H1 (cell line): ENCODE measurements at regions not wholly inside any gene's neighbourhood (a gene's known extent, or its start where the extent isn't known, plus 50 kb on each side); places are given as distances from the start of the nearest gene placed in this dataset.

Experiments used
- EP300 ChIP-seq, 2 experiments: IDR thresholded peaks; 1 replicate in 1 of 2; 2 replicates in 1 of 2; pipeline ENCODE4 v1.6.1; 2011 to 2012; ENCODE audit warnings: low read depth in 2 of 2, low read length in 2 of 2, mild to moderate bottlenecking in 2 of 2, borderline replicate concordance in 1 of 2, inconsistent platforms in 1 of 2, moderate library complexity in 1 of 2
- GABPA ChIP-seq: IDR thresholded peaks from 2 replicates; pipeline ENCODE4 v1.6.1; 2011; ENCODE audit warnings: mild to moderate bottlenecking, low read length, moderate library complexity, borderline replicate concordance; ENCODE audit not compliant: insufficient read depth
- JUN ChIP-seq: IDR thresholded peaks from 2 replicates; pipeline ENCODE4 v1.6.1; 2011; ENCODE audit warnings: low read depth, mild to moderate bottlenecking, improper control_type of control experiment, low read length
- NRF1 ChIP-seq: IDR thresholded peaks from 2 replicates; pipeline ENCODE4 v1.6.1; 2011; ENCODE audit warnings: mild to moderate bottlenecking, low read depth, low read length, improper control_type of control experiment
- RNF2 ChIP-seq: fragments of 200-900, 300-1000 bp; sonication (generic); IDR thresholded peaks from 2 replicates; pipeline ENCODE4 v1.7.1; 2016; ENCODE audit warnings: borderline replicate concordance, low read depth, mild to moderate bottlenecking, antibody characterized with exemption, low read length; ENCODE audit not compliant: poor library complexity, severe bottlenecking; ENCODE audit errors: missing control alignments
- SP1 ChIP-seq: IDR thresholded peaks from 2 replicates; pipeline ENCODE4 v1.6.1; 2011; ENCODE audit warnings: low read depth, low read length
- YY1 ChIP-seq: IDR thresholded peaks from 2 replicates; pipeline ENCODE4 v1.6.1; 2011; ENCODE audit warnings: low read depth, mild to moderate bottlenecking, low read length
- TF ChIP-seq, protein P1 (sequence below), 3 experiments: IDR thresholded peaks; 1 replicate in 2 of 3; 2 replicates in 1 of 3; pipeline versions ENCODE4 v1.5.1 to v1.6.1; 2011; ENCODE audit warnings: low read length in 3 of 3, mild to moderate bottlenecking in 3 of 3, inconsistent platforms in 2 of 3, low read depth in 1 of 3, moderate library complexity in 1 of 3; ENCODE audit not compliant: insufficient read depth in 1 of 3; ENCODE audit errors: control extremely low read depth in 1 of 3
- TF ChIP-seq, protein P2 (sequence below): IDR thresholded peaks from 2 replicates; pipeline ENCODE4 v1.6.1; 2012; ENCODE audit warnings: inconsistent platforms

DNA sequence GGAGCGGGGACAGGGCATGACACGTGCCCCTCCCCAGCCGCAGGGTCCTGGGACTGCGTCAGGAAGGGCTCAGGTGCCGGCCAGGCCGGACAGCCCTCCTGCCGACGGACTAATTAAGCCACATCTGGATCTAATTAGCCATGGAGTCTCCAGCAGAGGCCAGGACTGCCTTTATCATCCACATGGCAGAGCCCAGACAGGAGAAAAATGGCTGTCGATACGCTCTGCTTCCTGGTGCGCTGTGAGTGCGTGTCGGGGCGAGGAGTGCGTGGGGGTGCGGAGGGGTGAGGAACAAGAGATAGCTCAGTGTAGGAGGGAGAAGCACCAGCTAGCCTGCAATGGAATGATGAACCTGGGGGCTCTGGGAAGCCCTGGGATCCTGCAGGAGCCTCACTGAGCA, 218.8 kb downstream of the IRF8 start:
- TF ChIP-seq, protein P1, sequence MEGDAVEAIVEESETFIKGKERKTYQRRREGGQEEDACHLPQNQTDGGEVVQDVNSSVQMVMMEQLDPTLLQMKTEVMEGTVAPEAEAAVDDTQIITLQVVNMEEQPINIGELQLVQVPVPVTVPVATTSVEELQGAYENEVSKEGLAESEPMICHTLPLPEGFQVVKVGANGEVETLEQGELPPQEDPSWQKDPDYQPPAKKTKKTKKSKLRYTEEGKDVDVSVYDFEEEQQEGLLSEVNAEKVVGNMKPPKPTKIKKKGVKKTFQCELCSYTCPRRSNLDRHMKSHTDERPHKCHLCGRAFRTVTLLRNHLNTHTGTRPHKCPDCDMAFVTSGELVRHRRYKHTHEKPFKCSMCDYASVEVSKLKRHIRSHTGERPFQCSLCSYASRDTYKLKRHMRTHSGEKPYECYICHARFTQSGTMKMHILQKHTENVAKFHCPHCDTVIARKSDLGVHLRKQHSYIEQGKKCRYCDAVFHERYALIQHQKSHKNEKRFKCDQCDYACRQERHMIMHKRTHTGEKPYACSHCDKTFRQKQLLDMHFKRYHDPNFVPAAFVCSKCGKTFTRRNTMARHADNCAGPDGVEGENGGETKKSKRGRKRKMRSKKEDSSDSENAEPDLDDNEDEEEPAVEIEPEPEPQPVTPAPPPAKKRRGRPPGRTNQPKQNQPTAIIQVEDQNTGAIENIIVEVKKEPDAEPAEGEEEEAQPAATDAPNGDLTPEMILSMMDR (IDR thresholded peaks at IDR 0.05; ENCODE audit: control extremely low read depth in 1 of 3, insufficient read depth in 1 of 3, low read depth in 1 of 3, low read length in 3 of 3): no peak
- TF ChIP-seq YY1 (no peak), GABPA (no peak), JUN (no peak), SP1 (no peak), NRF1 (no peak), EP300 (IDR thresholded peaks at IDR 0.05; ENCODE audit: borderline replicate concordance in 1 of 2, low read depth in 2 of 2, low read length in 2 of 2) (no peak), RNF2 (no peak)
- TF ChIP-seq, protein P2, sequence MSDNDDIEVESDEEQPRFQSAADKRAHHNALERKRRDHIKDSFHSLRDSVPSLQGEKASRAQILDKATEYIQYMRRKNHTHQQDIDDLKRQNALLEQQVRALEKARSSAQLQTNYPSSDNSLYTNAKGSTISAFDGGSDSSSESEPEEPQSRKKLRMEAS: no peak
